ENCODE measurements at regions not wholly inside any gene's neighbourhood (a gene's known extent, or its start where the extent isn't known, plus 50 kb on each side); places are given as distances from the start of the nearest gene placed in this dataset.

DNA sequence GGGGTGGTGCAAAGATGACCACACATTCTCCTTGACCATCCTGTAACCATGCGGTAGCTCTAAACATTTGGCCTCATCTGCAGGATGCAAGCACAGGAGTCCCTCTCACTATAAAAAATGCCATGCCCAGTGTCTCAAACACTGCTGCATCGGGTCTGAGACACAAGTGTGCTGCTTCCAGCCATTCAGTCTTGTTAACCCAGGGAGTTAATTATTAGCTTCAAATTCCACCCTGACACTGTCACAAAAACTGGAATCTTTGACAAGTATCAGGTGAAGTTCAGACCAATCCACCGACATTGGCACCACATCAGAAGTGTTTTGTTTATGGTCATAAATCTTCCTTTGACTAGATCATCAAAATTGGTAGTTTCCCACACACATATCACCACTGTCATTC is 119.1 kb upstream of the RASEF start:
- H3K9me3 Mint-ChIP-seq, result peaks cover 7 to 10% of the 10 kb centered on the region in 2 experiments; a peak in 3 of 5 replicates
- no peak overlapping the region for H3K14ac ChIP-seq (ENCODE audit: insufficient read depth, low read length)
- H3K79me1 ChIP-seq (ENCODE audit: insufficient read depth, low read depth, low read length, poor library complexity, severe bottlenecking), result no peaks in the 10 kb centered on the region
- no peaks in the 10 kb centered on the region for H3K23me2 ChIP-seq (ENCODE audit: insufficient read length, low read depth, low read length, poor library complexity, severe bottlenecking)
- TF ChIP-seq, protein P1, sequence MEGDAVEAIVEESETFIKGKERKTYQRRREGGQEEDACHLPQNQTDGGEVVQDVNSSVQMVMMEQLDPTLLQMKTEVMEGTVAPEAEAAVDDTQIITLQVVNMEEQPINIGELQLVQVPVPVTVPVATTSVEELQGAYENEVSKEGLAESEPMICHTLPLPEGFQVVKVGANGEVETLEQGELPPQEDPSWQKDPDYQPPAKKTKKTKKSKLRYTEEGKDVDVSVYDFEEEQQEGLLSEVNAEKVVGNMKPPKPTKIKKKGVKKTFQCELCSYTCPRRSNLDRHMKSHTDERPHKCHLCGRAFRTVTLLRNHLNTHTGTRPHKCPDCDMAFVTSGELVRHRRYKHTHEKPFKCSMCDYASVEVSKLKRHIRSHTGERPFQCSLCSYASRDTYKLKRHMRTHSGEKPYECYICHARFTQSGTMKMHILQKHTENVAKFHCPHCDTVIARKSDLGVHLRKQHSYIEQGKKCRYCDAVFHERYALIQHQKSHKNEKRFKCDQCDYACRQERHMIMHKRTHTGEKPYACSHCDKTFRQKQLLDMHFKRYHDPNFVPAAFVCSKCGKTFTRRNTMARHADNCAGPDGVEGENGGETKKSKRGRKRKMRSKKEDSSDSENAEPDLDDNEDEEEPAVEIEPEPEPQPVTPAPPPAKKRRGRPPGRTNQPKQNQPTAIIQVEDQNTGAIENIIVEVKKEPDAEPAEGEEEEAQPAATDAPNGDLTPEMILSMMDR (conservative IDR thresholded peaks at IDR 0.05), result no peak
- DNase-seq, result no peak
- no peak overlapping the region for H3K18ac ChIP-seq (ENCODE audit: insufficient read length, low read depth, low read length)
- no peak overlapping the region for H3K9ac ChIP-seq (ENCODE audit: extremely low read depth, insufficient read length, low read length)
- H4K5ac ChIP-seq (ENCODE audit: insufficient read length, low read depth, low read length), result no peak overlapping the region
- no peak overlapping the region for H2AK5ac ChIP-seq (ENCODE audit: insufficient read length, low read length)
- no peak overlapping the region for H3K4ac ChIP-seq (ENCODE audit: low read depth, low read length)
- no peak overlapping the region for H4K8ac ChIP-seq (replicated peaks; ENCODE audit: insufficient read length, low read depth, low read length)
- H2BK120ac ChIP-seq (ENCODE audit: low read depth, low read length, poor library complexity, severe bottlenecking), result no peak overlapping the region
- H3K4me1 Mint-ChIP-seq, result peaks cover 16 to 21% of the 10 kb centered on the region in 2 experiments
- H3K27me3 Mint-ChIP-seq (ENCODE audit: low read depth), result no peaks in the 10 kb centered on the region
- H3K27ac Mint-ChIP-seq, result no peak overlapping the region
- no CpG with 5 or more reads among the region's 3 CpGs for WGBS (ENCODE audit: extremely low coverage, insufficient read length, low lambda C conversion rate)
- H3K79me2 ChIP-seq (ENCODE audit: insufficient read depth, low read length), result no peaks in the 10 kb centered on the region
- H2BK5ac ChIP-seq (ENCODE audit: insufficient read length, low read length), result no peak overlapping the region
- H3T11ph ChIP-seq (ENCODE audit: low read length), result no peak overlapping the region
- H3K4me1 ChIP-seq (ENCODE audit: insufficient read depth, low read length), result no peaks in the 10 kb centered on the region; the same call in 1 of the 2 replicates
- no peak overlapping the region for H2BK12ac ChIP-seq (ENCODE audit: insufficient read length, low read depth, low read length)
- no peaks in the 10 kb centered on the region for H3K9me3 ChIP-seq (ENCODE audit: control insufficient read depth, low read depth, low read length)
- no peak overlapping the region for H3K56ac ChIP-seq (ENCODE audit: insufficient read length, low read depth, low read length)
- no peaks in the 10 kb centered on the region for H4K20me1 ChIP-seq (ENCODE audit: control insufficient read depth, insufficient read depth, insufficient read length)
- H3K4me2 ChIP-seq (ENCODE audit: insufficient read depth, insufficient read length, low read length), result no peak overlapping the region
- H2BK15ac ChIP-seq (ENCODE audit: low read depth, low read length), result no peak overlapping the region
- H2AFZ ChIP-seq (ENCODE audit: low read length), result no peak overlapping the region
- no peak overlapping the region for H3K23ac ChIP-seq (ENCODE audit: insufficient read length, low read depth, low read length)
- H3K4me3 Mint-ChIP-seq, result no peak overlapping the region
- no peak overlapping the region for H2BK20ac ChIP-seq (ENCODE audit: low read depth, low read length, poor library complexity, severe bottlenecking)
- H3K27ac ChIP-seq (ENCODE audit: insufficient read length, low read depth, low read length), result no peak overlapping the region
- H4K91ac ChIP-seq (ENCODE audit: insufficient read length, low read depth, low read length), result no peak overlapping the region
- no peaks in the 10 kb centered on the region for H3K36me3 Mint-ChIP-seq (ENCODE audit: insufficient read depth in 1 of 3, low read depth in 3 of 3)
- no peaks in the 10 kb centered on the region for H3K27me3 ChIP-seq (ENCODE audit: insufficient read depth, low read length)
